GM10266 (cell line): ENCODE measurements at regions not wholly inside any gene's neighbourhood (a gene's known extent, or its start where the extent isn't known, plus 50 kb on each side); places are given as distances from the start of the nearest gene placed in this dataset.
"Not testable (repeated sequence)": the region's sequence is repeated elsewhere in the genome, so short reads cannot be mapped to it uniquely, and the experiment has no call there.

Experiments used
- DNase-seq: peaks from one replicate; pipeline ENCODE4 v3.0.0; 2012; ENCODE audit errors: extremely low spot score
- CTCF ChIP-seq: IDR thresholded peaks from 2 replicates; pipeline ENCODE4 v1.5.1; 2012; ENCODE audit warnings: mild to moderate bottlenecking, low read depth; ENCODE audit not compliant: control insufficient read depth, insufficient read depth; ENCODE audit errors: missing control alignments

- TF ChIP-seq CTCF: no peak
Measured at GRCh38 chr6:66126358-66126757, 419.3 kb upstream of the EYS start.

GRCh38 chr6:66103954-66104353, 396.9 kb upstream of the EYS start:
- no peak for DNase-seq
- TF ChIP-seq CTCF: no peak

More at GRCh38 chr6:66126358-66126757, 419.3 kb upstream of the EYS start:
- DNase-seq: no peak

GRCh38 chr6:66103354-66103753, 396.3 kb upstream of the EYS start:
- no peak for DNase-seq
- TF ChIP-seq CTCF: no peak

GRCh38 chr6:66096679-66097078, 389.7 kb upstream of the EYS start:
- TF ChIP-seq CTCF: no peak

GRCh38 chr6:66094615-66095014, 387.6 kb upstream of the EYS start:
- no peak for DNase-seq
- no peak for TF ChIP-seq CTCF

More at GRCh38 chr6:66096679-66097078, 389.7 kb upstream of the EYS start:
- no peak for DNase-seq

GRCh38 chr6:66092306-66092705, 385.3 kb upstream of the EYS start:
- not testable (repeated sequence) for DNase-seq

- no peak for DNase-seq
- TF ChIP-seq CTCF: no peak
Measured at GRCh38 chr6:66086532-66086931, 379.5 kb upstream of the EYS start.

- TF ChIP-seq CTCF: no peak
- no peak for DNase-seq
Measured at GRCh38 chr6:66082914-66083313, 375.9 kb upstream of the EYS start.
